Heart right ventricle (tissue), 16 donors: ENCODE measurements at regions not wholly inside any gene's neighbourhood (a gene's known extent, or its start where the extent isn't known, plus 50 kb on each side); places are given as distances from the start of the nearest gene placed in this dataset.

Experiments
- ATAC-seq, 8 donors: fragments of 200-7000 bp; cut with Tn5 transposase; one replicate each; pipeline ENCODE4 v1.9.1; 2020; ENCODE audit warnings: mild to moderate bottlenecking in 8 of 8, moderate library complexity in 8 of 8, moderate number of reproducible peaks in 1 of 8
- DNase-seq, 2 donors: peaks; one replicate each; pipeline ENCODE4 v3.0.0-alpha.2; 2020
- H3K27ac ChIP-seq, 10 donors: fragments of 200-600 bp; sonication (generic) in 2 of 10; one replicate each; pipeline versions ENCODE4 v1.5.0 to v1.8.0; 2020 to 2022; ENCODE audit warnings: mild to moderate bottlenecking in 3 of 10
- H3K27me3 ChIP-seq, 7 donors: fragments of 200-600 bp; one replicate each; pipeline ENCODE4 v1.8.0; 2021 to 2022; ENCODE audit warnings: mild to moderate bottlenecking in 2 of 7
- H3K36me3 ChIP-seq, 9 donors: fragments of 200-600 bp; sonication (generic) in 1 of 9; one replicate each; pipeline versions ENCODE4 v1.5.0 to v1.8.0; 2020 to 2022; ENCODE audit warnings: mild to moderate bottlenecking in 2 of 9
- H3K4me1 ChIP-seq, 9 donors: fragments of 200-600 bp; sonication (generic) in 1 of 9; one replicate each; pipeline versions ENCODE4 v1.5.0 to v1.8.0; 2020 to 2022; ENCODE audit warnings: mild to moderate bottlenecking in 4 of 9
- H3K4me3 ChIP-seq, 10 donors: fragments of 200-600 bp; sonication (generic) in 2 of 10; one replicate each; pipeline versions ENCODE4 v1.5.0 to v1.8.0; 2020 to 2022; ENCODE audit warnings: mild to moderate bottlenecking in 7 of 10, moderate library complexity in 2 of 10
- H3K9me3 ChIP-seq, 11 donors: fragments of 200-600 bp in 10 of 11; sonication (generic) in 2 of 11; one replicate each; pipeline versions ENCODE4 v1.5.0 to v1.8.0; 2013 to 2022; ENCODE audit warnings: mild to moderate bottlenecking in 2 of 11, control low read depth in 1 of 11, moderate library complexity in 1 of 11
- CTCF ChIP-seq, 9 donors: fragments of 200-600 bp; sonication (generic) in 2 of 9; IDR thresholded peaks; one replicate each; pipeline versions ENCODE4 v1.5.0 to v1.8.0; 2021 to 2022; ENCODE audit warnings: antibody characterized with exemption in 9 of 9, mild to moderate bottlenecking in 5 of 9, moderate library complexity in 1 of 9
- WGBS, 2 donors: extraction: QIAGEN DNeasy Blood & Tissue Kit; methylation state at CpG; one replicate each; pipeline ENCODE4 v1.1.7; 2013; ENCODE audit warnings: inconsistent platforms in 1 of 2; 5-methylcytosine and 5-hydroxymethylcytosine counted together
- intact Hi-C, 10 donors: fragments of 100-400 bp; cut with DNase I; formaldehyde crosslinking; loops; one replicate each; pipeline versions ENCODE4 v1.11.1 to v1.14.2; 2022
- donor health status: Arrhythmogenic right ventricular cardiomyopathy.
- donor health status: ischemic (EF 13 %, LVEDD 7.1; RV severe dilation, severe dysfunction).
- donor health status: healthy with polysubstance abuse.
- donor health status: DM: no; HTN: yes; CAD: no.
- donor health status: DM: no; HTN: no; CAD: no.
- donor health status: ischemic (EF 25% LVEDD 6.9; RV normal size, moderate dysfunction).
- donor health status: ischemic (EF 25% LVEDD 5.7; RV mildly dilated, moderate dysfunction).
- donor health status: healthy.
- donor health status: DM: yes; HTN: yes; CAD: no.
- donor health status: Ischemic cardiomyopathy.
- donor health status: ischemic (EF 35%, LVEDD 5.7; RV mildly dilated, moderate dysfunction).
- donor health status: nonischemic (EF 11% LVEDD 7.7; RV severe dilation, severe dysfunction).
- donor health status: DM: yes; HTN: yes; CAD: no.
- donor health status: PGD.
- donor health status: ischemic (EF 29% LVEDD 5.4; RV normal size, mild dysfunction).
- donor health status: nonischemic (EF 23%, LVEDD 6.1; RV moderate dilation, normal function).

DNA sequence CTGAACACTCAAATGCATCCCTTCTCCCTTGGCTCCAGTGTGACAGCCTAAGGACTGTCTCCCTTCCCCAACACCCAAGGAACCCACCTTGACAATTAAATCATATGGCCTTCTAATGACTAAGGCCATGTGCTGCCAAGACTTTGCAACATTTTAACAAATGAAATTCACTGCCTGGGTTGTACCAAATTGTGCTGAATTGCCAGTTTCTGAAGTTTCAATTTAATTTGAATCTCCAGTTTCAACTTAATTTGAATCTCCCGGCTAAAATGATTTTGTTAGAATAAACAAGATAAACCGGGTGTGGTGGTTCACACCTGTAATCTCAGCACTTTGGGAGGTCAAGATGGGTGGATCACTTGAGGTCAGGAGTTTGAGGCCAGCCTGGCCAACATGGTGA, 72.4 kb upstream of the RAP2B start:
- DNase-seq (no peak), ATAC-seq (no peak)
- no peak for TF ChIP-seq CTCF (IDR thresholded peaks at IDR 0.05)
- Histone ChIP-seq H3K9me3 (no peaks in the 10 kb centered on the region), H3K36me3 (no peaks in the 10 kb centered on the region), H3K27me3 (no peaks in the 10 kb centered on the region), H3K27ac (no peak overlapping the region), H3K4me1 (no peaks in the 10 kb centered on the region), H3K4me3 (no peak overlapping the region)
- intact Hi-C loops, result loop anchor here in 1 of 10 donors (10.0 kb wide), 1 partner anchor 55 kb away; no protein-coding TSS in a partner anchor
- 94 to 99% methylated on average over 2 of the region's 2 CpGs for WGBS, 2 donors

GRCh38 chr3:153090973-153091372, 71.1 kb upstream of the RAP2B start:
- TF ChIP-seq CTCF (IDR thresholded peaks at IDR 0.05), result no peak
- Histone ChIP-seq H3K27ac (no peak overlapping the region), H3K4me1 (no peaks in the 10 kb centered on the region), H3K27me3 (no peaks in the 10 kb centered on the region), H3K36me3 (no peaks in the 10 kb centered on the region), H3K4me3 (no peak overlapping the region), H3K9me3 (no peaks in the 10 kb centered on the region)
- ATAC-seq, result no peak
- WGBS, 2 donors, result 91 to 92% methylated on average over 1 of the region's 1 CpG
- intact Hi-C loops, result loop anchor here in 1 of 10 donors (10.0 kb wide), 1 partner anchor 54 kb away; no protein-coding TSS in a partner anchor
- no peak for DNase-seq

DNA sequence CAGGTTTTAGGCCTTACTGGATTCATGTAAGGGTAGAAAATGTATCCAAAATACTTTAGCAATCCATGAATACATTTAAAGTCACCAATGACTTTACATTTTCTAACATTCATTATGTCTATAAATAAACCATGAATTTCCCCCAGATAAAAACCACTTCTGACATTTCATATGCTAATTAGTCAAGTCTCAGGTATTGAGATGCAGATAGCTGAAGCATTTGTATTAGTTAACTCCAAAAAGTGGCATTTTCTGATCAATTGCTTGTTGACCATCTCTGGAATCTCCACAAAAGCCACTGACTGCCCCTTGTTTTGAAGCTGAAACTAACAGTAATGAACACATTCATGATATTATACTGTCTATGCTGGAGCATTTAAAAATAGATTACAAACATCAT, 68.4 kb upstream of the RAP2B start:
- ATAC-seq (no peak), DNase-seq (no peak)
- Histone ChIP-seq H3K27ac (no peak overlapping the region), H3K27me3 (no peaks in the 10 kb centered on the region), H3K36me3 (no peaks in the 10 kb centered on the region), H3K4me1 (no peaks in the 10 kb centered on the region), H3K9me3 (no peaks in the 10 kb centered on the region), H3K4me3 (no peak overlapping the region)
- intact Hi-C loops, result loop anchor here in 1 of 10 donors (10.0 kb wide), 1 partner anchor 51 kb away; no protein-coding TSS in a partner anchor
- no peak for TF ChIP-seq CTCF (IDR thresholded peaks at IDR 0.05)

DNA sequence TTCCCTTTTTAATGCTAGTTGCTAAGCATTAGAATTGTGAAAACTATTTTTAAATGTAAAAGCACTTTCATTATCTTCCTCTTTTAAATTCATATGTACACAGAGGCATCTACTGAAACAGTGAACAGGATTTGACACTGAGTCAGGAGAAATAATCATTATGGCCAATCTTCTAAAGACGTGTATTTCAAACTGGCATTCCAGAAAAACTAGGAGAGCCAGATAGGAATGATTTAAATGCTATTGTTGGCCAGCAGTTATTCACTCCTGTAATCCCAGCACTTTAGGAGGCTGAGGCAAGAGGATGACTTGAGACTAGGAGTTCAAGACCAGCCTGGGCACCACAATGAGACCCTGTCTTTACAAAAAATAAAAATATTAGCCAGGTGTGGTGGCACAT, 67.6 kb upstream of the RAP2B start:
- no peak for TF ChIP-seq CTCF (IDR thresholded peaks at IDR 0.05)
- ATAC-seq (no peak), DNase-seq (no peak)
- Histone ChIP-seq H3K27ac (no peak overlapping the region), H3K36me3 (no peaks in the 10 kb centered on the region), H3K4me1 (no peaks in the 10 kb centered on the region), H3K27me3 (no peaks in the 10 kb centered on the region), H3K9me3 (no peaks in the 10 kb centered on the region), H3K4me3 (no peak overlapping the region)
- intact Hi-C loops, result loop anchor here in 1 of 10 donors (10.0 kb wide), 1 partner anchor 50 kb away; no protein-coding TSS in a partner anchor
- 43 to 51% methylated on average over 1 of the region's 1 CpG for WGBS, 2 donors
